CD14-positive monocyte (primary cell): ENCODE measurements at regions not wholly inside any gene's neighbourhood (a gene's known extent, or its start where the extent isn't known, plus 50 kb on each side); places are given as distances from the start of the nearest gene placed in this dataset.

ENCODE experiments used
- DNase-seq, 3 donors: peaks; one replicate each; pipeline ENCODE4 v3.0.0-alpha.2; 2011 to 2022
- H2AFZ ChIP-seq: 2 replicates; pipeline ENCODE4 v1.6.0; 2012; ENCODE audit warnings: mild to moderate bottlenecking, low read depth, low read length, inconsistent platforms; ENCODE audit not compliant: insufficient read depth, poor library complexity, severe bottlenecking
- H3K27ac ChIP-seq, 2 donors: 1 replicate in 1 of 2; 2 replicates in 1 of 2; pipeline ENCODE4 v1.5.1; 2012 to 2013; ENCODE audit warnings: low read length in 2 of 2, control low read depth in 1 of 2, inconsistent platforms in 1 of 2, low read depth in 1 of 2, mild to moderate bottlenecking in 1 of 2
- H3K27me3 ChIP-seq, 2 donors: one replicate each; pipeline versions ENCODE4 v1.6.0 to v1.6.1; 2011 to 2013; ENCODE audit warnings: low read length in 2 of 2; ENCODE audit not compliant: control insufficient read depth in 2 of 2, insufficient read depth in 2 of 2
- H3K36me3 ChIP-seq, 2 donors: replicated peaks in 1 of 2; 1 replicate in 1 of 2; 2 replicates in 1 of 2; pipeline versions ENCODE4 v1.5.1 to v1.6.1; 2012 to 2013; ENCODE audit warnings: low read length in 2 of 2, control low read depth in 1 of 2, inconsistent platforms in 1 of 2, mild to moderate bottlenecking in 1 of 2; ENCODE audit not compliant: insufficient read depth in 2 of 2, control insufficient read depth in 1 of 2
- H3K4me1 ChIP-seq, 2 donors: 1 replicate in 1 of 2; 2 replicates in 1 of 2; pipeline versions ENCODE4 v1.5.1 to v1.6.1; 2012 to 2013; ENCODE audit warnings: low read length in 2 of 2, control low read depth in 1 of 2, inconsistent platforms in 1 of 2, mild to moderate bottlenecking in 1 of 2, moderate library complexity in 1 of 2; ENCODE audit not compliant: insufficient read depth in 2 of 2, control insufficient read depth in 1 of 2
- H3K4me2 ChIP-seq: replicated peaks from 2 replicates; pipeline ENCODE3; 2012; ENCODE audit warnings: low read length, moderate library complexity, mild to moderate bottlenecking; ENCODE audit not compliant: poor library complexity, severe bottlenecking; ENCODE audit errors: extremely low read depth
- H3K4me3 ChIP-seq, 3 experiments: fragments of 200-600 bp in 1 of 3; sonication (generic) in 1 of 3; replicated peaks in 1 of 3; 1 replicate in 2 of 3; 2 replicates in 1 of 3; pipeline ENCODE4 v1.5.1; 2011 to 2013; ENCODE audit warnings: low read length in 3 of 3, mild to moderate bottlenecking in 3 of 3, control low read depth in 2 of 3, low read depth in 2 of 3, inconsistent platforms in 1 of 3, moderate library complexity in 1 of 3
- H3K79me2 ChIP-seq: 2 replicates; pipeline ENCODE4 v1.6.0; 2012; ENCODE audit warnings: mild to moderate bottlenecking, control low read depth, inconsistent platforms, low read length, moderate library complexity; ENCODE audit not compliant: insufficient read depth
- H3K9ac ChIP-seq: 2 replicates; pipeline ENCODE4 v1.6.0; 2017; ENCODE audit warnings: low read length, mild to moderate bottlenecking; ENCODE audit not compliant: insufficient read depth, poor library complexity, severe bottlenecking
- H3K9me3 ChIP-seq, 2 donors: replicated peaks in 1 of 2; 1 replicate in 1 of 2; 2 replicates in 1 of 2; pipeline versions ENCODE4 v1.5.1 to v1.6.1; 2012 to 2013; ENCODE audit warnings: low read length in 2 of 2, control low read depth in 1 of 2; ENCODE audit not compliant: control insufficient read depth in 1 of 2, insufficient read depth in 1 of 2
- H4K20me1 ChIP-seq: 2 replicates; pipeline ENCODE4 v1.6.0; 2012; ENCODE audit warnings: mild to moderate bottlenecking, low read length, control low read depth, moderate library complexity; ENCODE audit not compliant: insufficient read depth
- H3K27ac Mint-ChIP-seq, 7 donors: one replicate each; pipeline ENCODE4 v1.8.0; 2020; ENCODE audit warnings: mild to moderate bottlenecking in 7 of 7, mixed read lengths in 7 of 7, moderate library complexity in 6 of 7, inconsistent platforms in 2 of 7
- H3K27me3 Mint-ChIP-seq, 3 donors: one replicate each; pipeline ENCODE4 v1.8.0; 2021 to 2022; ENCODE audit warnings: low read depth in 3 of 3, mild to moderate bottlenecking in 3 of 3, mixed read lengths in 3 of 3, moderate library complexity in 3 of 3, inconsistent platforms in 1 of 3
- H3K36me3 Mint-ChIP-seq, 2 donors: one replicate each; pipeline ENCODE4 v1.8.0; 2020; ENCODE audit warnings: mixed read lengths in 2 of 2, inconsistent platforms in 1 of 2, mild to moderate bottlenecking in 1 of 2
- H3K4me1 Mint-ChIP-seq: one replicate; pipeline ENCODE4 v1.8.0; 2020; ENCODE audit warnings: mild to moderate bottlenecking, mixed read lengths
- H3K4me3 Mint-ChIP-seq, 2 donors: one replicate each; pipeline ENCODE4 v1.8.0; 2020; ENCODE audit warnings: mild to moderate bottlenecking in 2 of 2, mixed read lengths in 2 of 2, moderate library complexity in 1 of 2
- H3K9me3 Mint-ChIP-seq, 7 donors: one replicate each; pipeline ENCODE4 v1.8.0; 2020 to 2022; ENCODE audit warnings: mixed read lengths in 7 of 7, mild to moderate bottlenecking in 6 of 7, moderate library complexity in 6 of 7, inconsistent platforms in 2 of 7
- WGBS: methylation state at CpG from one replicate; pipeline ENCODE4 v1.1.5; 2013; ENCODE audit warnings: missing lambda C conversion rate; ENCODE audit not compliant: insufficient coverage; 5-methylcytosine and 5-hydroxymethylcytosine counted together
- intact Hi-C, 2 donors: fragments of 100-400 bp; cut with micrococcal nuclease; formaldehyde crosslinking; loops; one replicate each; pipeline versions ENCODE4 v1.15.0 to v1.15.1; 2023
- TF ChIP-seq, protein P1 (sequence below): fragments of 200-600 bp; IDR thresholded peaks from one replicate; pipeline ENCODE4 v1.8.0; 2022; ENCODE audit warnings: antibody characterized with exemption, mild to moderate bottlenecking

- Histone ChIP-seq H3K4me1 (no peaks in the 10 kb centered on the region), H3K4me3 (no peak overlapping the region), H3K9ac (no peak overlapping the region), H3K4me2 (no peak overlapping the region), H3K79me2 (no peaks in the 10 kb centered on the region), H3K9me3 (no peaks in the 10 kb centered on the region), H2AFZ (no peak overlapping the region), H4K20me1 (no peaks in the 10 kb centered on the region), H3K27ac (no peak overlapping the region), H3K36me3 (no peaks in the 10 kb centered on the region), H3K27me3 (no peaks in the 10 kb centered on the region)
- Mint-ChIP-seq H3K4me3 (no peak overlapping the region), H3K9me3 (peaks cover 0 to 3% (median 0%) of the 10 kb centered on the region in 7 donors), H3K4me1 (no peaks in the 10 kb centered on the region), H3K27ac (no peak overlapping the region), H3K36me3 (no peaks in the 10 kb centered on the region), H3K27me3 (peaks cover 0 to 3% (median 0%) of the 10 kb centered on the region in 3 donors)
- intact Hi-C loops, result no loop called here
- 100% methylated on average over 1 of the region's 1 CpG for WGBS
- DNase-seq, result no peak
- TF ChIP-seq, protein P1, sequence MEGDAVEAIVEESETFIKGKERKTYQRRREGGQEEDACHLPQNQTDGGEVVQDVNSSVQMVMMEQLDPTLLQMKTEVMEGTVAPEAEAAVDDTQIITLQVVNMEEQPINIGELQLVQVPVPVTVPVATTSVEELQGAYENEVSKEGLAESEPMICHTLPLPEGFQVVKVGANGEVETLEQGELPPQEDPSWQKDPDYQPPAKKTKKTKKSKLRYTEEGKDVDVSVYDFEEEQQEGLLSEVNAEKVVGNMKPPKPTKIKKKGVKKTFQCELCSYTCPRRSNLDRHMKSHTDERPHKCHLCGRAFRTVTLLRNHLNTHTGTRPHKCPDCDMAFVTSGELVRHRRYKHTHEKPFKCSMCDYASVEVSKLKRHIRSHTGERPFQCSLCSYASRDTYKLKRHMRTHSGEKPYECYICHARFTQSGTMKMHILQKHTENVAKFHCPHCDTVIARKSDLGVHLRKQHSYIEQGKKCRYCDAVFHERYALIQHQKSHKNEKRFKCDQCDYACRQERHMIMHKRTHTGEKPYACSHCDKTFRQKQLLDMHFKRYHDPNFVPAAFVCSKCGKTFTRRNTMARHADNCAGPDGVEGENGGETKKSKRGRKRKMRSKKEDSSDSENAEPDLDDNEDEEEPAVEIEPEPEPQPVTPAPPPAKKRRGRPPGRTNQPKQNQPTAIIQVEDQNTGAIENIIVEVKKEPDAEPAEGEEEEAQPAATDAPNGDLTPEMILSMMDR, result no peak
These were observed 999.4 kb upstream of the GJE1 start for GRCh38 chr6:141133346-141133745.

DNA sequence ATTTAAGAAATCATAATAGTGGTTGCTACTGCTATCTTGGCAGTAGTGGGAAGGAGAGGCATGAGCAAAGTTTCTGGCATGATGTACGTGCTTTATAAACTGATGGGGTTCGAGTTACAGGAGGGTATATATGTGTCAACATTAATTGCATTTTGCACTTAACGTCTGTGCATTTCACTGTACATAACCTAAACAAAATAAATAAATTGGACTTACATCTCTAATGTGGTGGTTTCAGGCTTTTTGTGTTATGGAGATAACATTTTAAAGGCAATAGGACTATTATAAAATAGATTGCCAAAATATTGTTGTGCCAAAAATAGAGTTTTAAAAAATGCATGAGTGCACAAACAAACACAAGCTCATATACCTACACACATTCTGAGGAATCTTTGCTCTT is 1001.1 kb upstream of the GJE1 start:
- DNase-seq, result no peak
- intact Hi-C loops, result no loop called here
- H3K9me3 ChIP-seq, result no peaks in the 10 kb centered on the region
- H4K20me1 ChIP-seq, result no peaks in the 10 kb centered on the region
- H3K27ac ChIP-seq, result no peak overlapping the region
- no peaks in the 10 kb centered on the region for H3K36me3 ChIP-seq
- no peak overlapping the region for H3K9ac ChIP-seq
- H3K36me3 Mint-ChIP-seq, result no peaks in the 10 kb centered on the region
- no peaks in the 10 kb centered on the region for H3K4me1 ChIP-seq
- H3K9me3 Mint-ChIP-seq, result peaks cover 0 to 4% (median 0%) of the 10 kb centered on the region in 7 donors
- TF ChIP-seq, protein P1, result no peak
- no CpG with 5 or more reads among the region's 3 CpGs for WGBS
- no peaks in the 10 kb centered on the region for H3K27me3 ChIP-seq
- no peak overlapping the region for H3K4me3 ChIP-seq
- H3K27ac Mint-ChIP-seq, result no peak overlapping the region
- H3K4me2 ChIP-seq, result no peak overlapping the region
- H3K79me2 ChIP-seq, result no peaks in the 10 kb centered on the region
- H3K27me3 Mint-ChIP-seq, result peaks cover 0 to 2% (median 0%) of the 10 kb centered on the region in 3 donors
- no peaks in the 10 kb centered on the region for H3K4me1 Mint-ChIP-seq
- H3K4me3 Mint-ChIP-seq, result no peak overlapping the region
- no peak overlapping the region for H2AFZ ChIP-seq
